ENCODE measurements at regions not wholly inside any gene's neighbourhood (a gene's known extent, or its start where the extent isn't known, plus 50 kb on each side); places are given as distances from the start of the nearest gene placed in this dataset.
"Not testable (repeated sequence)": the region's sequence is repeated elsewhere in the genome, so short reads cannot be mapped to it uniquely, and the experiment has no call there.

DNA sequence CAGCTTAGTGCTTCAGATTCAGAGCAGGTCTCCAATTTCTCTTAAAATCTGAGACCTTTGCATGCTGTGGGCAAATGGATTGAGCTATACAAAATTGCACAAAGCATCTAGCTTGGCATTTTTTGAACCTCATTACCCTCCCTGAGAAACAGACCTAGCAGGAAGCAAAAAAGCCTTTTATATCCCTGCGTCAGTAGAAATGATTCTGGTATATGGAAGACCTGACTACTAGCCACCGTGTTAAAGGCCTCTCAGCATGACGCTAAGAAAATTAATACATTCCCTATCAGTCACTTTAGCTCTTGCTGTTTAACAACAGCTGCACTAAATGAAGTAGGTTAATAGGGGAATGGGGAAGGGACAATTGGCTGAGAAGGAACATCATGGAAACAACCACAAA is 110.7 kb upstream of the SMLR1 start:
- DNase-seq = no peak

DNA sequence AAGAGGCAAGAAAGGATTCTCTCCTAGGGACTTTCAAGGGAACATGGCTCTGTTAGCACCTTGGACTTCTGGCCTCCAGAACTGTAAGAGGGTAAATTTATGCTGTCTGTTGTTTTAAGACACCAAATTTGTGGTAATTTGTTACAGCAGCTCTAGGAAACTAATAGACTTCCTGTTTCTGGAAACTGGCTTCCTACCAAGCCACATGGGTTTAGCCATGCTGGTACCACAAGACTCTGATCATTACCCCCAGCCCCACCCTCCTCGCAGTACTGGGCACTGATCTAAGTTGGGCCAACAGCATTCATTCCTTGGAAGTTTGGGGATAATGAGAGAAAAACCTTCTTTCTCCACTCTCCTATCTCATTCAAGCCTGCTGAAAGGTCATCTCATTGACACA is 109.5 kb upstream of the SMLR1 start:
- no peak for DNase-seq

DNA sequence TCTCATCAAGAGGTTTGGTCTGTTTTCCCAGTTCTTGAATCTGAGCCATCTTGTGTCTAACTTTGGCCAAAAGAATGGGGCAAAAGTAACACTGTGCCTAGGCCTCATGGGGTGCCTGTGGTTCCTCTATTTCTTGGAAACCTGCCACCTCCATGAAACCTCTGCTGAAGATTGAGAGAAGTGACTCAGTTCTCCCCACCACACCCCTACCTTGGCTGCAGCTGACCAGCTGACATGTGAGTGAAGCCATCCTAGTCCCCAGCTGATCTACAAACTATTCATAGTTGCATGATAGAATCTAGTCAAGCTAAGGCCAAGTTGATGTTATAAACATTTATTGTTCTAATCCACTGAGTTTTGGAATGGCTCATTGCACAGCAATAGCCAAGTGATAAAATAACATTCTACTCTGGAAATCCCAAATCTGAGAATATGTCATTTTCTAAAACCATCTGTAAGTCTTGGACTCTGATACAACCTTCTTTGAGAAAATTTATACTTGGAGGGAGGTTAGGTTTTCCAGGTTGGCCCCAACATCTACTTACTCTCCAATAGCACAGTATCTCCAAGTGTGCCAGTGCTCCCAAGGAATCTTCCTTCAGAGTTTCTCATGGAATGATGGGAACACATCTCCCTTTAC is 107.0 kb upstream of the SMLR1 start:
- DNase-seq = peak; percentile 40

DNA sequence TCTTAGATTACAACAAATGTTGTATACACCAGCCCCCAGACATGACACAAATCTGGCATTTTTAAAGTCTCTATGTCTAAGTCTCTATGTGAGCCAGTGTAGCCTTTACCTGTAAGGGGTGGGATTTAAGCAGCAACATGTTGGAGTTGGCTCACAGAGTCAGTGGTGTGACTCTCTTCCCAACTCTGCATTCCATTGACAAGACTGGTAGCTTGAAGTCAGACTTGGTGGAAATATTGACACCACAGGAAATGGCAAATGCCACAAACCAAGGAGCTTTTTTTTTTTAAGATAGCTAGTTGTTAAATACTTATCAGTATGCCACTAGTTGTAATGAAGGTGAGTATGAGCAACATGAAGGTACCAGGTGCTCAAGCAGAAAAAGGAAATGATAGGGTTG is 103.1 kb upstream of the SMLR1 start:
- DNase-seq = no peak

DNA sequence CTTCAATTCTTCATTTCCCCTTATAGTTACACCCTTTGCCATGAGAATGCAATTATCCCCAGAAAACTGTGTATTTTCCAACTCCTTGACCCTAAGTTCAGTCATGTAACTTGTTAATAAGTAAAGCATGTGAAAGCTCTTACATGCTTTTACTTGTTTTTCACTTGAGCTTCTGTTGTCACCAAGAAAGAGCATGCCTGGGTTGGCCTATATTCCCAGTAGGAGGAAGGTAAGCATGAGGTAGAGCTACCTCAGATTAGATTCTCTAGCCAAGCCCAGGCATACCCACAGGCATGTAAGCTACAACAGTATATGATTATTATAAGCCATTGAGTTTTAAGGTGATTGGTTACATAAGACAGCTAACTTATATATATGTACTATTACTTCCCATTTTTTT is 101.7 kb upstream of the SMLR1 start:
- DNase-seq = no peak

DNA sequence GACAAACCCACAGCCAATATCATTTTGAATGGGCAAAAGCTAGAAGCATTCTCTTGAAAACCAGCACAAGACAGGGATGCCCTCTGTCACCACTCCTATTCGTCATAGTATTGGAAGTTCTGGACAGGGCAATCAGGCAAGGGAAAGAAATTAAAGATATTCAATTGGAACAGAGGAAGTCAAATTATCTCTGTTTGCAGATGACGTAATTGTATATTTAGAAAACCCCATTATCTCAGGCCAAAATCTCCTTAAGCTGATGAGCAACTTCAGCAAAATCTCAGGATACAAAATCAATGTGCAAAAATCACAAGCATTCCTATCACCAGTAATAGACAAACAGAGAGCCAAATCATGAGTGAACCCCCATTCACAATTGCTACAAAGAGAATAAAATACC is 99.1 kb upstream of the SMLR1 start:
- not testable (repeated sequence) for DNase-seq

DNA sequence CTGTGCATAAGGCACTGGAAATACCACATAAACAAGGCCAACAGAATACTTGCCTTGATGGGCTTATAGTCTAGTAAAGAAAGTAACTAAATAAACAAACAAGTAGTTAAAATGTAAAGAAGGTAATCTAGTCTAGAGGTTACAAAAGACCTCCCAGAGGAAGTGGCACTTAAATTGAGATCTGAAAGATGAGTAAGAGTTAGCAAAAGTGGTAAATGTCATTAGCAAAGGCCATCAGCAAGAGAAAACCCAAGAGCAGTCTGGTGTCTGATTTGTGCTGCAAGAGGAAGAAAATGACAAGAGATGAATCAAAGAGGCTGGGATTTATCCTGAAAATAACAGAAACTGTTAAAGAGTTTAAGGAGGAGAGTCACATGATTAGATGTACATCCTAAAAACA is 96.6 kb upstream of the SMLR1 start:
- no peak for DNase-seq

DNA sequence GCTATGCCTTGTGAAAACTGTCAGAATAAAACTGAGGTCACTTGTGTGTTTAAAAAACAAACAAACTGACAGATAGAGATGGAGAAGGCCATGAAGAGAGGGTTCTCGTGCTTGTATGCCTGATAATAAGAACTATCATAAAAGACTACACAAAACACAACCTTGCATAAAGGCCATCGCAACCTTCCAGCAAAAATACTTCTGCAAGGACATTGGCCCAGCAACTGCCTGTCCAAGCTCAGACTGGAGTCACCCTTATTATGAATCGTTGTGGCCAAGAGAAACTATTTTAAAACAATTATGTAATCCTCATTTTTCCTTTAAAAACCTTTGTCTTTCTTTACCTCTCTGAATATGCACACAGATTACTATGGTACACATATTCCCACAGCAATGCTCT is 93.0 kb upstream of the SMLR1 start:
- DNase-seq = no peak

DNA sequence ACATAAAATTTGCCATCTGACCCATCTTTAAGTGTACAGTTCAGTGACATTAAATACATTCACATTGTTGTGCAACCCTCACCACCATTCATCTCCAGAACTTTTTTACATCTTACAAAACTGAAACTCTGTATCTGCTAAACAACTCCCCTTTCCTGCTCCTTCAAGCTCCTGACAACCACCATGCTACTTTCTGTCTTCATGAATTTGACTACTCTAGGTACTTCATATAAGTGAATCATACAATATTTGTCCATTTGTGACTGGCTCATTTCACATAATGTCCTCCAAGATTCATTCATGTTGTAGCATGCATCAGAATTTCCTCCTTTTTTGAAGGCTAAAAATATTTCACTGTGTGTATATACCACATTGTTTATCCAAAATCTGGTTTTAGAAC is 86.9 kb upstream of the SMLR1 start:
- no peak for DNase-seq

DNA sequence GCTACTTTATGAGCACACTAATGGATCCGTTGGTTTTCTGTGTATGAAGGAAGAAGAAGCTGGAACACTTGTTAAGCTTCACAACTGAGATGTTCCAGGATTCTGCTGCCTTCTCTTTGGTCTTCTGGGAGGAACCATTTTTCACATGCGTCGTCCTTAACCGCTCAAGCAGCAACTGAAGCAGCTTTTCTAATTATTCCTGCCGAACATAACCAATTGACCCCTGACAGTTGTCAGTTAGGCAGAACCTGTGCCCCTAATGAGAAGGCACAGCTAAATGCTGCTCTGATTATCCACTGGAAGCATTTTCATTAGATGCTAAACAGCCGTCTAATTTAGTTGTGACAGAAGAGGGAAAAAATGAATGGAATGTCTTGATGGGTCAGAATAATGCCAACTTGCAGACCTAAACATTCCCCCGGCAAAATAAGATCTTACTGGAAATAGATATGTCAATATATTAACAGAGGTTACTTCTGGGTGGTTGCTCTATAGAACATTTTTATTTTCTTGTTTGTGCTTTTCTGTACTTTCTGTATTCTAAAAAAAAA is 85.0 kb upstream of the SMLR1 start:
- no peak for DNase-seq

DNA sequence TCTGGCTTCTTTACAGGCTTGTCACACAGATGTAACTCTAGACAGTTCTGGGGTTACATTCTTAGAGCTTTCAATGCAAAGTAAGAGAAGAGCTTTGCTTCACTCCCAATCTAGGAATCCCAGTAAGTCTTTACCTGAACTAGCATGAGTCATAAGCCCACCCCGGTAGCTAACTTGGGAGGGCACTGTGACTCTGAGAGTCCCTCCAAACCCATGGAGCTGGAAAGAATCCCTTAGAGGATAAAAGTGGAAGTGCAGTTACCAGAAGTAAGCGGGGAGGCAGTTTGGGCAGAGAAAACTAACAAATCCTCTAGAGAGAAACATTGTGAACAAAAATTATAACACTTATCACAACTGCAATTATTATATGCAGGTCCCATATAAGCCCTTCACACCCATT is 84.0 kb upstream of the SMLR1 start:
- DNase-seq = no peak

DNA sequence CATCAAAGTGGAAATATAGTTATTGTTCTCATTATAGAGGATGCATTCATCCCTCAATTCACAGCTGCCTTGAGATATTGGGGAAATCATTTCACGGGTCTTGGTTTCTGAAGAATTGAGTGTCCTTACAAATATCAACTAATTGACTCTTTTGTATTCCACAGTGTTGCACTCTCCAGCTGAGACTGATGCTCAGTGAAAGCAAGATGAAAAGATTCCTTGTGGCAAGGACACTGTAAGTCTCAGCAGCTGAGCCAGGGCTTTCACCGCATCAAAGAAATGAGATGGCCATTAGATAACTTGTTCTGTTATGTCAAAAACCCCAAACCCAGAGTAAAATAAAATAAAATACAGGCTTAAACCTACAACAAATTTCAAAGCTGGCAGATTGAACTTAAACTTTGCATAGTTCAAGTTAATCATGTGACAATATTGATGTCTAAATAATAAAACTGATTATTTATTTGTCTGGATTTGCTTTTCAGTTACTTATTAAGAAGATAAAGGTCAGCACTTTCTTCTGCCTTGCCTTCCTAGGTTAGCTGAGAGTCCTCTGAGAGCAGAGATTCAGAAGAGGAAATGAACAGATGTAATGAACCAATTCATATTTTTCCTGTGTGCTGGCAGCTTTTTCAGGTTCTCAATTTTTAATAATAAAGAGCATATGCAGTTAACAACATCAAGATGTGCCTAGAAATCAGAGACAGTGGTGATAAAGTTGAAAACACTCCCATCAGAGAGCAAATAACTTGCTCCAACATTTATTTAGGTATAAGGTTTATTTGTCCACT is 82.4 kb upstream of the SMLR1 start:
- peak; percentile 13 for DNase-seq

DNA sequence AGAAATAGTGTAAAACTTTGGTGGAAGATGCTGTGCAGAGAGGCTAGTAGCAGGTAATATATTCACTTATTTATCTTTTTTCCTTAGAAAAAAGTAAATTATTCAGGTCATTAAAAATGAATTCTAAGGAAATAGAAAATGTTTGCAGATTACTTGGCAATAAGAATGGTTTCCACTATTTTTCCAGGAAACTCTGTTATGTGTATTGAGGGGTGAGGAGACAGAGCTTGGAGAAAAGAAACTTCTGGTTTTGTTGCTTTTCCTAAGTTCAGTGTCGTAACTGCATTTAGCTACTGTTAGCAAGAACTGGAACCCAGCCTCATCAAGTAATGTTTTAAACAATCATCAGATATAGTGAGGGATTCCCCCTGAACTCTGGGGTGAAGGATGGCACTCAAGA is 79.2 kb upstream of the SMLR1 start:
- no peak for DNase-seq

DNA sequence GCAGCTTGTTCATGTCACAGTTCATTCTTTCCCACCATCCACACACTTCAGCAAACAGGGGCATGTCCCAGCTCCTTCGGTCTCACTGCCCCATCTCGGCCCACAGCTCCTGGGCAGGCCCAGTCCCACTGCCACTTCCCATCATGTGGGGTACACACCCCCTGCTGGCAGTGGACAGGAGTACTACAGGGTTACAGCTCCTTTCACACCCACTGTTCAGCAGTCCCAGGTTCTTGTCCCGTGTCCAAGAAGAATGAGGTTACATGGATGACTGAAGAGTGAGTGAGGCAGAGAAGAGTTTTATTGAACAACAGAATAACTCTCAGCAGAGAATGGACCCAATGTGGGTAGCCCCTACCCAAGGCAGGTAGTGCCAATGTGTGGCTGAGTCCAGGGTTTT is 77.8 kb upstream of the SMLR1 start:
- no peak for DNase-seq

DNA sequence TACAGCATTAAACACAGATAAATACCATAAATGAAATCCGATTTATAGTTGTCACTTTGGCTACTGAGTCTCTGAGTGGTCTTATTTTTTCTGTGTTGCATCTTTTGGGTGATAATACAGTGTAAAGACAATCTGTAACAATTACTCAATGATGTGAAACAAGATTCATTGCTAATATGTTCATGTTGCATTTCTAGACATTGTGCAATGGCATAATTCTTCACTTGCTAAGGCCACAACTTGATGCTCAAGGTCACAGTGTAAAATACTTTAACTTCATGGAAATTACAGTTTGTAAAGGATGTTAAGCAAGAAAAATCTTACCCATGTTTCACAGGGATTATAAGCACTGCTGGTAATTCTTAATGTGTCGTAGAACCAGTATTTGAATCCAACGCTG is 74.9 kb upstream of the SMLR1 start:
- DNase-seq = no peak

DNA sequence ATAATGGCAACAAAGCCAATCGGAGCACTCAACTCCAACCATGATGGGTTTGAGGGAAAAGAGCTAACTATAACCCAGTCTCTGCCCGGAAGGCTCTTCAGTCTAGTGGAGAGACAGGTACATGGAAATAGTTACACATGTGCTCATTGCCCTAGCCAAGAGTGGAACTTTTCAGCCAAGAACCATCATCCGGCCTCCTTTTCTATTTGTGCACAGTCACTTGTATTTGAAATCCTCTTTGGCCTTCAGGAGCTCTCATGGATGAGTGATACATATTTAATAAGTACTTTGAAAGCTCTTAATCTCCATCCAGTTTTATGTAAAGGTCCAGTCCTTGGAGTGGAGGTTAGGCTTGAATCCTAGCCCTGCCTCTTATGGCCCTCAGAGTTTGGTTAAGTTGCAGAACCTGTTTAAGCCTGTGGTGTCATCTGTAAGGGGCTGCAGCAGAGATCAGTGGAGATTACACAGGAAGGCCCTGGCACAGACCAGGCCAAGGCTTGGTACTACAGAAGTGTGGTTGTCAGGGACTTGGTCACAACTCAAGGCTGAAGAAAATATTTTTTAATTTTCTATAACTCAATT is 72.3 kb upstream of the SMLR1 start:
- no peak for DNase-seq

DNA sequence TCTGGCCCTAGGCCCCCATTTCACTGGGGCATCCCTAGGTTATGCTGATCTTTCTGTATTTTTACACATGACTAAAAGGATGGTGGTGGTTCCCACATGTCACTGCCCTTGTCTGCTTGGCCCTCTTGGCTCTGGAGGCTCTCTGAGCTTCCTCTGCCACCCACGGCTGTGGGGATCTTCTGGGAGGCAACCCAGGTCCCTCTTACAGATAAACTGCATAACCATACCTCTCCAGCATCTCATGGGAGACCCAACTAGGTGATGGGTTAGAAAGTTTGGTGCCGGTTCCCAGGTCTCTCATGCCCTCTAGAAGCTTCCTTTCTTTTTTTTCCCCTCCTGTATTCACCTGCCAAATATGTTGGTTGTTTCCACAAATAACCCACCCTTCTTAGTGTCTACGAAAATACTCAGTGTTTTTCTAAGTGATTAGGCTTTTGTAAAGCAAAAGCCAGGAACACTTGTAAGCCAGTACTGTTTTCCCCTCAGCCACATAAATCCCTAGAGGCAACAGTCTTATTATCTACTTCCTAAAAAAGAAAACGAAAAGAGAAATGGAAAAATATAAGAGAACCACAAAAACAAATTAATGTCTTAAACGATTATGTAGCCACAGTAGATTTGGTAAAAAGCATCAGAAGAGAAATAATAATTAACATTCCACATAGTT is 71.7 kb upstream of the SMLR1 start:
- DNase-seq = no peak

DNA sequence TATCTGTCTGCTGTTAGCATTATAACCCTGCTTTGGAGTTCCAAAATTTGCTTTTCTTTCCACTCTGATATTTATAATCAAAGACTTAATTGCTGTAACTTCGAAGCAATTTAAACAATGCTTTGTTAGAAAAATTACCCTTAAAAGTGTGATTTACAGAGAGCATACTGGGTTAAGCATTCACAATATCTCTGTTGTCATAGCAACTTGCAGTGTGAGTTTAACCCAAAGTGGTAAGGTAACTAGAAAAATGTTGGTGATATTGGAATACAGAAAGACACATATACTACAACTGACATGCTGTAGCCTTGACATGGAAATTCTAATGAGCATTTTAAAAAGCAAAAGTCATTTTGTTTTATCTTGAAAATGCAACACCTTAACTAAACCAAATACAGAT is 70.4 kb upstream of the SMLR1 start:
- no peak for DNase-seq

DNA sequence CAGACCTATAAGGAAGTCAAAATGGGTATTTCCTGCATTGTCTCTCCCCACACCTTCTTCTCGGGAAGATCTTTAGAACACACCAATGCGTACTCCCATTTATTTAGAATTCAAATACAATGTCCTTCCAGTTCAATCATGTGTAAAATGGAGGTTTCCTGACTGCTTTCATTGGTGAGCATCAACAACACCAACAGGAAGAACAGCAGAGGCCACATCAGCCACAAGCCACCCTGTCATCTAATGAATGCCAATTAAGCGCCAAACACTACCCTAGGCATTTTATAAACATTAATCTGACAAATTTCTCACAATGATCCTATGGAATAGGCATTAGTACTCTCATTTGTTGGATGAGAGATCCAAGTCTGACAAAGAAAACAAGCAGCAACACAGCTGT is 68.4 kb upstream of the SMLR1 start:
- no peak for DNase-seq

DNA sequence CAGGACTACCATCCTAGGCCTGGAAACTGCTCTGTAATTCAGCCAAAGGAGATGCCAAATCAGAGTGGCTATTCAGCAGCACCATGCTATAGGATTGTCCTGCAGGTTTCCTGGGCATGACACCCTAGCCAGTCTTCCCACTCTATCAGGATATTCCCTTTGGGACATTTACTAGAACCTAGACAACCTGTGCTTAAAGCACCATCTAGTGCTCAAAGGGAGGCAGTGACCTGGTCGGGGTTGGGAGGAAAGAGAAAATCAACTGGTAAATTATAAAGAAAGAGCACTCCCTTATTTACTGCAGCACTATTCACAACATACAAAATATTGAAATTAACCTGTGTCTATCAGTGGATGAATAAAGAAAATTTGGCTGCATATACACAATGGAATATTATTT is 67.2 kb upstream of the SMLR1 start:
- no peak for DNase-seq

DNA sequence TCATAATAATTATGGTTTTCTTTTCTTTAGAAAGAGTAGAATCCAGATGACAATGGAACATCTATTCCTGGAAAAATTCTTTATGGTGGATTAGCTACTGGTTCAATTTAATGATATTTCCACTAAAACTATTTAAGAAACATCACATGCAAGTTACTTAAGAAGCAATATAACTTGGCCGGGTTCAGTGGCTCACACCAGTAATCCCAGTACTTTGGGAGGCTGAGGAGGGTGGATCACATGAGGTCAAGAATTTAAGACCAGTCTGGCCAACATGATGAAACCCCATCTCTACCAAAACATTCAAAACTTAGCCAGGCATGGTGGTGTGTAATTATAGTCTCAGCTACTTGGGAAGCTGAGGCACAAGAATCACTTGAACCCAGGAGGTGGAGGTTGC is 65.9 kb upstream of the SMLR1 start:
- DNase-seq = peak; percentile 9

DNA sequence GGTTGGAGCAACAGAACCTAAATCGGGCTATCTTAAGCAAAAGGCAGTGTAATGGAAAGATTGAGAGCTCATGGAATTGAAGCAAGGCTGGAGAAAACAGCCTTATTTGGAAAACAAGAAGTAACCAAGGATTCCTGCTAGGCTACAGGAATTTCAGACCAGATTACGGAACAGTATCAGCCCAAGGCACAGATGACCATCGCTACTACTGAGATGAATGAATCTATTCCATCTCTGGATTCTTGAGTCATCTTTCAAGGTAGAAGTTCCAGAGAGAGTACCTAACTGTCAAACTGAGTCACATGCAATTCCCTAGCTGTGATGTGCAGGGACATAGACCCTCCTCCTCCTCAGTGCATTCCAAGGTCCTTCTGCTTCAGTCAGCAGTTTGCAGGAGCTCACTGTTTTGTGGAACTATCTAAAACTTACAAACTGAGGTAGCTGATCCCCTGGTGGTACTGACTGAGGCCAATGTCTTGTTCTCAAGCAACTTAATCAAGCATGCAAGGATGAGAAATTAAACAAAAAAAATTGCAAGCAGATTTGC is 62.0 kb upstream of the SMLR1 start:
- DNase-seq = no peak

Data from skin of body (tissue), 1 donor.